ENCODE measurements at regions not wholly inside any gene's neighbourhood (a gene's known extent, or its start where the extent isn't known, plus 50 kb on each side); places are given as distances from the start of the nearest gene placed in this dataset.
A peak's percentile ranks its signal among the peaks of the same experiment; 100 is the strongest.
"Not testable (repeated sequence)": the region's sequence is repeated elsewhere in the genome, so short reads cannot be mapped to it uniquely, and the experiment has no call there.

DNA sequence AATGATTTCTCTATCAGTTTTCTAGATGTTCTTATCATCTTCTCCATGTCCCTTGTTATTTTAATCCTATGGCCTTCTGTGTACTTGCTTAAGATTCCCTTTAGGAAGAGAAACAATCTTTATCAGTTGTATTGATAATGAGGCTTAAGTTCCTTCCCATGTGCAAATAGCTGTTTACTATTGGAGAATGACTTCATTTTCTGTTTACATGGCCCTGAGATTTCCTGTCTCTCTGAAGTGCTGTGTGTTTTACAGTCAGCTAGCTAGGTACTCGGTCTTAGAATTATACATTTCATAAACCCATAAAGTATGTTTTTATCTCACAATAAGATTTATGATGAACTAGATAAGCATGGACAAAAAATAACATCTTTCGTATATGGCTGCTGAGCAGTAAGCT is 67.5 kb upstream of the CCDC179 start:
- no peak for TF ChIP-seq POLR2A (IDR thresholded peaks at IDR 0.05)
- WGBS, 4 donors: 21 to 33% (median 25%) methylated on average over 2 of the region's 2 CpGs
- no peak for DNase-seq
- Histone ChIP-seq H3K36me3 (replicated peaks in 1 of 2) (no peaks in the 10 kb centered on the region), H3K9me3 (replicated peaks in 1 of 3) (no peaks in the 10 kb centered on the region), H3K27ac (no peak overlapping the region), H3K27me3 (no peaks in the 10 kb centered on the region), H3K4me3 (no peak overlapping the region), H3K4me1 (replicated peaks in 1 of 2) (no peaks in the 10 kb centered on the region)
- intact Hi-C loops (cut with DNase I): no loop called here

GRCh38 chr11:22928207-22928917 is 68.1 kb upstream of the CCDC179 start:
- no peaks in the 10 kb centered on the region for H3K4me1 ChIP-seq (replicated peaks in 1 of 2)
- 75 to 88% (median 76%) methylated on average over 5 of the region's 5 CpGs for WGBS, 4 donors
- TF ChIP-seq, protein P1, sequence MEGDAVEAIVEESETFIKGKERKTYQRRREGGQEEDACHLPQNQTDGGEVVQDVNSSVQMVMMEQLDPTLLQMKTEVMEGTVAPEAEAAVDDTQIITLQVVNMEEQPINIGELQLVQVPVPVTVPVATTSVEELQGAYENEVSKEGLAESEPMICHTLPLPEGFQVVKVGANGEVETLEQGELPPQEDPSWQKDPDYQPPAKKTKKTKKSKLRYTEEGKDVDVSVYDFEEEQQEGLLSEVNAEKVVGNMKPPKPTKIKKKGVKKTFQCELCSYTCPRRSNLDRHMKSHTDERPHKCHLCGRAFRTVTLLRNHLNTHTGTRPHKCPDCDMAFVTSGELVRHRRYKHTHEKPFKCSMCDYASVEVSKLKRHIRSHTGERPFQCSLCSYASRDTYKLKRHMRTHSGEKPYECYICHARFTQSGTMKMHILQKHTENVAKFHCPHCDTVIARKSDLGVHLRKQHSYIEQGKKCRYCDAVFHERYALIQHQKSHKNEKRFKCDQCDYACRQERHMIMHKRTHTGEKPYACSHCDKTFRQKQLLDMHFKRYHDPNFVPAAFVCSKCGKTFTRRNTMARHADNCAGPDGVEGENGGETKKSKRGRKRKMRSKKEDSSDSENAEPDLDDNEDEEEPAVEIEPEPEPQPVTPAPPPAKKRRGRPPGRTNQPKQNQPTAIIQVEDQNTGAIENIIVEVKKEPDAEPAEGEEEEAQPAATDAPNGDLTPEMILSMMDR (IDR thresholded peaks at IDR 0.05): no peak
- no peak for TF ChIP-seq POLR2A (IDR thresholded peaks at IDR 0.05)
- H3K4me3 ChIP-seq: no peak overlapping the region
- no peaks in the 10 kb centered on the region for H3K9me3 ChIP-seq (replicated peaks in 1 of 3)
- intact Hi-C loops (cut with DNase I): no loop called here
- DNase-seq: no peak
- no peak overlapping the region for H3K27ac ChIP-seq
- no peaks in the 10 kb centered on the region for H3K36me3 ChIP-seq (replicated peaks in 1 of 2)
- no peaks in the 10 kb centered on the region for H3K27me3 ChIP-seq

DNA sequence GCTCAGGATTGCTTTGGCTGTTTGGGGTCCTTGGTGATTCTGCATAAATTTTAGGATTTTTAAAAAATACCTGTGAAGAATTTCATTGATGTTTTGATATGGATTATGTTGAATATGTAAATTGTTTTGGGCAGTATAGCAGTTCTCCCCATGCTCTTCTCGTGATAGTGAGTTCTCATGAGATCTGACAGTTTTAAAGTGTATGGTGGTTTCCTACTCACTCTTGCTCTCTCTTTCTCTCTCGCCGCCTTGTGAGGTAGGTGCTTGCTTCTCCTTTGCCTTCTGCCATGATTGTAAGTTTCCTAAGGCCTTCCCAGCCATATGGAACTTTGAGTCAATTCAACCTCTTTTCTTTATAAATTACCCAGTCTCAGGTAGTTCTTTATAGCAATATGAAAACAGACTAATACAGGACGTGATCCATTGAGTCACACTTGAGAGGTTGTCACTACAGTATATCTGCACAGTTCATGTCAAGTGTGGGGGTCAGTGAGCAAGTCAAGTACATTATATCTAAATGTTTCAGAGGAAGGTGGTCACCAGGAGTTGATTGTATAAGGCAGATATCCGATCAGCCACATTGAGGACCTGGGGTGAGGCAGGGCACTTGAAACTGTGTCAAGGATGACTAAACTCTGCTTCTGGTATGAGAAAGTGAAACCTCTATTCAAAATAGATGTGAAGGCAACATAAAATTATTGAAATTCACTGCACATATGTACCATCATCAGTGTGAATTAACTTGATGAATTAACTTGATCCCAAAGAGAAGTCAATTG is 70.7 kb upstream of the CCDC179 start:
- Histone ChIP-seq H3K27me3 (no peaks in the 10 kb centered on the region), H3K9me3 (replicated peaks in 1 of 3) (no peaks in the 10 kb centered on the region), H3K4me3 (peak overlapping the region in 1 of 4 donors; percentile 5), H3K4me1 (replicated peaks in 1 of 2) (no peaks in the 10 kb centered on the region), H3K27ac (no peak overlapping the region), H3K36me3 (replicated peaks in 1 of 2) (no peaks in the 10 kb centered on the region)
- intact Hi-C loops (cut with DNase I): no loop called here
- WGBS, 4 donors: 72 to 84% (median 77%) methylated on average over 5 of the region's 5 CpGs
- TF ChIP-seq, protein P1 (IDR thresholded peaks at IDR 0.05): no peak
- no peak for TF ChIP-seq POLR2A (IDR thresholded peaks at IDR 0.05)
- DNase-seq: no peak

DNA sequence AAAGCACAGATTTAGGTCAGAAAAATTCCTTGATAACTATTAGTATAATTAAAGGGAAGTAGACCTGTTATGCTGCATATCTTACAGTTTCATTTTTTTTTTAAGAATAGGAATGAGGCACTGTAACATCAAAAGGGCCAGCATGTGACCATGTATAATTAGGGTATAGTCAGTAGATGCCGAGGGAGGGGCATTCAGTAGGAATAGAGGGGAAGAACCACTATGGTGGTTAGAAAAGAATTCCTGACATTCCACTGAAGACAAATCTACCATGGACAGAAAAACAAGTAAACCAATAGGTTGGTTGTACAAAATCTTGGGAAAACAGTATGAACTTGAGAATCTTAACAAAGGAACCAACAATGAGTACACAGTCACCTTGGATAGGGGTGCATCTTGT is 78.4 kb upstream of the CCDC179 start:
- H3K4me3 ChIP-seq: no peak overlapping the region
- no peak for DNase-seq
- TF ChIP-seq POLR2A (IDR thresholded peaks at IDR 0.05): no peak
- H3K4me1 ChIP-seq (replicated peaks in 1 of 2): no peaks in the 10 kb centered on the region
- 83 to 100% (median 88%) methylated on average over 1 of the region's 1 CpG for WGBS, 4 donors
- no peaks in the 10 kb centered on the region for H3K27me3 ChIP-seq
- intact Hi-C loops (cut with DNase I): no loop called here
- H3K27ac ChIP-seq: no peak overlapping the region
- H3K36me3 ChIP-seq (replicated peaks in 1 of 2): no peaks in the 10 kb centered on the region
- no peaks in the 10 kb centered on the region for H3K9me3 ChIP-seq (replicated peaks in 1 of 3)

GRCh38 chr11:22941544-22941943 is 81.3 kb upstream of the CCDC179 start:
- H3K4me1 ChIP-seq (replicated peaks in 1 of 2); H3K9me3 ChIP-seq (replicated peaks in 1 of 3); H3K27ac ChIP-seq; H3K36me3 ChIP-seq (replicated peaks in 1 of 2); H3K4me3 ChIP-seq; intact Hi-C loops (cut with DNase I); DNase-seq; H3K27me3 ChIP-seq: not testable (repeated sequence)
- WGBS, 4 donors: 87 to 100% (median 92%) methylated on average over 3 of the region's 3 CpGs
